GM12873 (cell line): ENCODE measurements at regions not wholly inside any gene's neighbourhood (a gene's known extent, or its start where the extent isn't known, plus 50 kb on each side); places are given as distances from the start of the nearest gene placed in this dataset.

ENCODE experiments used
- TF ChIP-seq, protein P1 (sequence below): IDR thresholded peaks from 2 replicates; pipeline ENCODE4 v1.5.1; 2012; ENCODE audit warnings: low read depth, mild to moderate bottlenecking, moderate library complexity, low read length, control low read depth; ENCODE audit not compliant: insufficient read depth; ENCODE audit errors: missing control alignments

- TF ChIP-seq, protein P1, sequence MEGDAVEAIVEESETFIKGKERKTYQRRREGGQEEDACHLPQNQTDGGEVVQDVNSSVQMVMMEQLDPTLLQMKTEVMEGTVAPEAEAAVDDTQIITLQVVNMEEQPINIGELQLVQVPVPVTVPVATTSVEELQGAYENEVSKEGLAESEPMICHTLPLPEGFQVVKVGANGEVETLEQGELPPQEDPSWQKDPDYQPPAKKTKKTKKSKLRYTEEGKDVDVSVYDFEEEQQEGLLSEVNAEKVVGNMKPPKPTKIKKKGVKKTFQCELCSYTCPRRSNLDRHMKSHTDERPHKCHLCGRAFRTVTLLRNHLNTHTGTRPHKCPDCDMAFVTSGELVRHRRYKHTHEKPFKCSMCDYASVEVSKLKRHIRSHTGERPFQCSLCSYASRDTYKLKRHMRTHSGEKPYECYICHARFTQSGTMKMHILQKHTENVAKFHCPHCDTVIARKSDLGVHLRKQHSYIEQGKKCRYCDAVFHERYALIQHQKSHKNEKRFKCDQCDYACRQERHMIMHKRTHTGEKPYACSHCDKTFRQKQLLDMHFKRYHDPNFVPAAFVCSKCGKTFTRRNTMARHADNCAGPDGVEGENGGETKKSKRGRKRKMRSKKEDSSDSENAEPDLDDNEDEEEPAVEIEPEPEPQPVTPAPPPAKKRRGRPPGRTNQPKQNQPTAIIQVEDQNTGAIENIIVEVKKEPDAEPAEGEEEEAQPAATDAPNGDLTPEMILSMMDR, result no peak
These were observed 51.6 kb upstream of the TAB2 start for GRCh38 chr6:149265945-149266344.

DNA sequence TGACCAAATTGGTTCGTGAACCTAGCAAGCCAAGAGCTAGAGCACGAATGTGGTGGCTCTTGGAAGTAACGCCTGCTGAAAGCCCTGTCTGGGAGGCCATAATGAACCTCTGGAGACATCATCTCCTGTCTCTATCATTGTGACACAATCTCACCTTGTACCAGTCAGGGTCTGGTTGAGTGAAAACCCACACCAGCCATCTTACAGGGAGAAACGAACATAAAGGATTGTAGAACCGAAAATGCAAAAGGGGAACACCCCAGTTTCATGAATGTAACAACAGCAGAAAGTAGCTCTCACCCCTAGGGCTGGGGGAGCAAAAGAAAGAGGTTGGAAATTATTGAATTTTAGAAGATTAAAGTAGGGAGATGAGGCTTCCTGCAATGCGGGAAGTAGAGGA lies 50.9 kb upstream of the TAB2 start:
- TF ChIP-seq, protein P1, result no peak

DNA sequence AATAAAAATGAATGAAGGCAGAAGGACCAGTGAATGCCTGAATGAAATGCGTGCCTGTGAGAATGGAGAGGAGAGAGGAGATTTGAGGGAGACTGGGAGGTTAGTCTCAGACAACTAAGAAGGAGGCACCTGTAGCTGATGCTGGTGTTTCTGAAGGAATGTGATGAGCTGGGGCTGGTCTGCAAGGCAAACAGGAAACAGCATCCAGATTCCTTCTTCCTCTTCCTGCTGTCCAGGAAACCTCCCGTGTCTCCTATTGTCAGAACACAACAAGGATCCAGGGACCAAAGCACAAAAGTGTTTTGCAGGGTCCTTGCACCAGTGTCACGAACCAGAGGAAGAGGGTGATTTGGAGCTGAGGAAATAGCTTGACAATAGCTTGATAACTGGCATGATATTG lies 50.4 kb upstream of the TAB2 start:
- TF ChIP-seq, protein P1, result no peak

DNA sequence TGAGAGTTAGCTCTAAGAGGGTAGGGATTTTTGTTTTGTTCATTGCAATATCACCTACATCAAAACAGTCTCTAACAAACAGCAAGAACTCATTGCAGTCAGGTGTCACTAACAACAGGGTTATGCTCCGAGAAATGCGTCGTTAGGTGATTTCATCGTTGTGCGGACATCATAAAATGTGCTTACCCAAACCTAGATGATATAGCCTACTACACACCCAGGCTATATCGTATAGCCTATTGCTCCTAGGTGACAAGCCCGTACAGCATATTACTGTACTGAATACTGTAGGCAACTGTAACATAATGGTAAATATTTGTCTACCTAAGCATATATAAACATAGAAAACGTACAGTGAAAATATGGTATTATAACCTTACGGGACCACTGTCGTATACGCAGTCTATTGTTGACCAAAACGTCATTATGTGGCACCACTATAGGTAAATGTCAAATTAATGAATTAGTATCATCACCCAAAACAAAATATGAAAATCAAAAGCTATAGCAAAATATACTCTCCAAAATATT lies 49.9 kb upstream of the TAB2 start:
- TF ChIP-seq, protein P1, result no peak
